H1 (cell line): ENCODE measurements at regions not wholly inside any gene's neighbourhood (a gene's known extent, or its start where the extent isn't known, plus 50 kb on each side); places are given as distances from the start of the nearest gene placed in this dataset.

Source experiments
- CTCF ChIA-PET: fragments of 300-600 bp; sonication (Branson Sonifier 250); formaldehyde crosslinking; loops from one replicate; lab custom pipeline; 2021; ENCODE audit not compliant: partially characterized antibody; lab: Charles Lee
- POLR2A ChIA-PET: fragments of 300-600 bp; sonication (Branson Sonifier 250); formaldehyde crosslinking; loops from one replicate; lab custom pipeline; 2021; ENCODE audit warnings: inconsistent platforms; ENCODE audit not compliant: partially characterized antibody; lab: Charles Lee
- DNase-seq, 2 experiments: peaks; one replicate each; pipeline versions ENCODE4 v3.0.0 to v3.0.0-alpha.2; 2010 to 2022; ENCODE audit warnings: low spot score in 2 of 2, low read depth in 1 of 2, mixed read lengths in 1 of 2
- FAIRE-seq: peaks from 2 replicates; lab custom pipeline; 2011; peaks lifted over from hg19 to GRCh38; lab: Jason Lieb, UNC
- H2AFZ ChIP-seq: 2 replicates; pipeline ENCODE4 v1.8.1; 2012; ENCODE audit warnings: low read length, inconsistent platforms
- H2AK5ac ChIP-seq: 2 replicates; pipeline ENCODE4 v1.6.1; 2013; ENCODE audit warnings: low read depth, low read length
- H2BK120ac ChIP-seq: replicated peaks from 2 replicates; pipeline ENCODE3; 2013; ENCODE audit warnings: low read depth, low read length, inconsistent platforms
- H2BK12ac ChIP-seq: 2 replicates; pipeline ENCODE4 v1.6.1; 2013; ENCODE audit warnings: low read depth, low read length
- H2BK15ac ChIP-seq: 2 replicates; pipeline ENCODE4 v1.6.1; 2013; ENCODE audit warnings: low read length
- H2BK20ac ChIP-seq: 2 replicates; pipeline ENCODE4 v1.6.1; 2013; ENCODE audit warnings: low read length
- H2BK5ac ChIP-seq: 2 replicates; pipeline ENCODE4 v1.6.1; 2013; ENCODE audit warnings: low read depth, low read length
- H3K14ac ChIP-seq: 2 replicates; pipeline ENCODE4 v1.6.1; 2013; ENCODE audit warnings: inconsistent platforms; ENCODE audit not compliant: insufficient read length
- H3K18ac ChIP-seq: 2 replicates; pipeline ENCODE4 v1.6.1; 2013; ENCODE audit warnings: low read length; ENCODE audit errors: extremely low read depth
- H3K23ac ChIP-seq: 2 replicates; pipeline ENCODE4 v1.6.1; 2013; ENCODE audit warnings: inconsistent platforms; ENCODE audit not compliant: insufficient read length
- H3K23me2 ChIP-seq: 2 replicates; pipeline ENCODE4 v1.6.1; 2013; ENCODE audit warnings: low read depth, low read length
- H3K27ac ChIP-seq: 2 replicates; pipeline ENCODE4 v1.6.1; 2011; ENCODE audit warnings: low read depth, low read length, inconsistent platforms
- H3K27me3 ChIP-seq, 4 experiments: replicated peaks in 1 of 4; 1 replicate in 1 of 4; 2 replicates in 3 of 4; pipeline versions ENCODE4 v1.6.1 to v1.8.1; 2011 to 2013; ENCODE audit warnings: low read length in 3 of 4, mild to moderate bottlenecking in 3 of 4, inconsistent platforms in 2 of 4, mixed read lengths in 2 of 4, moderate library complexity in 1 of 4; ENCODE audit not compliant: control insufficient read depth in 3 of 4, insufficient read depth in 3 of 4; ENCODE audit errors: extremely low read depth in 1 of 4
- H3K36me3 ChIP-seq, 4 experiments: 2 replicates each; pipeline versions ENCODE4 v1.6.1 to v1.8.1; 2011 to 2013; ENCODE audit warnings: mild to moderate bottlenecking in 4 of 4, low read length in 3 of 4, moderate library complexity in 2 of 4, control low read depth in 1 of 4, inconsistent platforms in 1 of 4; ENCODE audit not compliant: insufficient read depth in 4 of 4, control insufficient read depth in 2 of 4
- H3K4ac ChIP-seq: replicated peaks from 2 replicates; pipeline ENCODE3; 2013; ENCODE audit warnings: low read length, low read depth, mixed read lengths, inconsistent platforms; ENCODE audit not compliant: insufficient read length
- H3K4me1 ChIP-seq, 4 experiments: replicated peaks in 1 of 4; 1 replicate in 1 of 4; 2 replicates in 3 of 4; pipeline versions ENCODE4 v1.6.1 to v1.8.1; 2011 to 2013; ENCODE audit warnings: low read length in 3 of 4, inconsistent platforms in 2 of 4, mixed read lengths in 1 of 4; ENCODE audit not compliant: insufficient read depth in 4 of 4, control insufficient read depth in 3 of 4
- H3K4me2 ChIP-seq, 2 experiments: 2 replicates each; pipeline versions ENCODE4 v1.6.1 to v1.8.1; 2011 to 2013; ENCODE audit warnings: low read depth in 2 of 2, low read length in 2 of 2, control low read depth in 1 of 2, inconsistent platforms in 1 of 2, mild to moderate bottlenecking in 1 of 2; ENCODE audit not compliant: insufficient read depth in 1 of 2
- H3K4me3 ChIP-seq, 4 experiments: fragments of 200-600, 300-600 bp in 1 of 4; sonication (generic), shearing (Covaris generic), sonication (Bioruptor Twin) in 1 of 4; 2 replicates each; pipeline versions ENCODE4 v1.5.1 to v1.8.1; 2011 to 2016; ENCODE audit warnings: low read length in 4 of 4, low read depth in 3 of 4, control low read depth in 2 of 4, inconsistent platforms in 2 of 4, mild to moderate bottlenecking in 2 of 4, mixed read lengths in 1 of 4, moderate library complexity in 1 of 4; ENCODE audit not compliant: insufficient read depth in 2 of 4; ENCODE audit errors: extremely low read depth in 1 of 4
- H3K56ac ChIP-seq: replicated peaks from 2 replicates; pipeline ENCODE3; 2013; ENCODE audit warnings: low read depth, mild to moderate bottlenecking, mixed read lengths, low read length, inconsistent platforms; ENCODE audit not compliant: insufficient read length
- H3K79me1 ChIP-seq: 2 replicates; pipeline ENCODE4 v1.6.1; 2013; ENCODE audit warnings: low read depth, low read length, control low read depth
- H3K79me2 ChIP-seq, 2 experiments: 2 replicates each; pipeline versions ENCODE4 v1.6.1 to v1.8.1; 2012 to 2013; ENCODE audit warnings: low read length in 2 of 2, mild to moderate bottlenecking in 2 of 2, inconsistent platforms in 1 of 2; ENCODE audit not compliant: insufficient read depth in 2 of 2, control insufficient read depth in 1 of 2
- H3K9ac ChIP-seq, 4 experiments: replicated peaks in 1 of 4; 1 replicate in 1 of 4; 2 replicates in 3 of 4; pipeline versions ENCODE4 v1.6.1 to v1.8.1; 2011 to 2013; ENCODE audit warnings: low read depth in 3 of 4, low read length in 3 of 4, control low read depth in 2 of 4, mild to moderate bottlenecking in 2 of 4, moderate library complexity in 2 of 4, inconsistent platforms in 1 of 4; ENCODE audit errors: extremely low read depth in 1 of 4
- H3K9me3 ChIP-seq, 2 experiments: 2 replicates each; pipeline versions ENCODE4 v1.6.1 to v1.8.1; 2012 to 2013; ENCODE audit warnings: mild to moderate bottlenecking in 2 of 2, moderate library complexity in 2 of 2, control low read depth in 1 of 2, inconsistent platforms in 1 of 2, low read depth in 1 of 2, low read length in 1 of 2, mixed read lengths in 1 of 2; ENCODE audit not compliant: insufficient read depth in 2 of 2
- H4K20me1 ChIP-seq, 2 experiments: replicated peaks in 1 of 2; 2 replicates each; pipeline versions ENCODE3 to v1.8.1; 2011 to 2013; ENCODE audit warnings: inconsistent platforms in 2 of 2, low read length in 2 of 2, mild to moderate bottlenecking in 1 of 2; ENCODE audit not compliant: insufficient read depth in 2 of 2, control insufficient read depth in 1 of 2
- H4K5ac ChIP-seq: 2 replicates; pipeline ENCODE4 v1.6.1; 2013; ENCODE audit warnings: low read length, low read depth, mixed read lengths, inconsistent platforms; ENCODE audit not compliant: insufficient read length
- H4K8ac ChIP-seq: 2 replicates; pipeline ENCODE4 v1.8.0; 2013; ENCODE audit warnings: mild to moderate bottlenecking, moderate library complexity, low read length, inconsistent platforms; ENCODE audit not compliant: insufficient read depth; ENCODE audit errors: extremely low read depth
- H4K91ac ChIP-seq: replicated peaks from 2 replicates; pipeline ENCODE3; 2013; ENCODE audit warnings: low read length, mixed read lengths, inconsistent platforms; ENCODE audit not compliant: insufficient read length
- CBX5 ChIP-seq: fragments of 300-800, 300-1000 bp; sonication (generic); IDR thresholded peaks from 2 replicates; pipeline ENCODE4 v1.7.1; 2016; ENCODE audit warnings: antibody characterized with exemption, low read length, low read depth
- EZH2 ChIP-seq: fragments of 200-600 bp; sonication (generic); IDR thresholded peaks from 2 replicates; pipeline ENCODE4 v1.7.1; 2012; ENCODE audit warnings: low read depth, mild to moderate bottlenecking, moderate library complexity, low read length, inconsistent platforms; ENCODE audit not compliant: severe bottlenecking
- FOSL1 ChIP-seq: IDR thresholded peaks from 2 replicates; pipeline ENCODE4 v1.6.1; 2011; ENCODE audit warnings: mild to moderate bottlenecking, low read depth, low read length, moderate library complexity; ENCODE audit not compliant: insufficient read depth
- GTF2F1 ChIP-seq: IDR thresholded peaks from 2 replicates; pipeline ENCODE4 v1.6.1; 2012; ENCODE audit warnings: low read depth, low read length, improper control_type of control experiment, borderline replicate concordance
- KDM5A ChIP-seq: fragments of 200-600 bp; IDR thresholded peaks from 2 replicates; pipeline ENCODE4 v1.7.1; 2012; ENCODE audit warnings: mild to moderate bottlenecking, low read length, inconsistent platforms, mixed read lengths
- SIN3A ChIP-seq, 2 experiments: IDR thresholded peaks in 1 of 2; conservative IDR thresholded peaks in 1 of 2; 2 replicates each; pipeline ENCODE4 v1.6.1; 2011 to 2012; ENCODE audit warnings: low read length in 2 of 2, improper control_type of control experiment in 1 of 2, low read depth in 1 of 2, mild to moderate bottlenecking in 1 of 2
- SP4 ChIP-seq: IDR thresholded peaks from 2 replicates; pipeline ENCODE4 v1.6.1; 2012; ENCODE audit warnings: low read length, inconsistent platforms
- TCF12 ChIP-seq: IDR thresholded peaks from 2 replicates; pipeline ENCODE4 v1.6.1; 2011; ENCODE audit warnings: low read depth, mild to moderate bottlenecking, low read length
- WGBS, 2 experiments: shearing (Covaris generic) in 1 of 2; methylation state at CpG; one replicate each; pipeline versions ENCODE4 v1.1.6 to v1.1.7; 2013 to 2015; ENCODE audit warnings: low lambda C conversion rate in 2 of 2, mixed read lengths in 2 of 2, inconsistent platforms in 1 of 2, low coverage in 1 of 2, missing lambda C conversion rate in 1 of 2; ENCODE audit not compliant: insufficient replicate concordance in 2 of 2, insufficient coverage in 1 of 2, insufficient read length in 1 of 2; ENCODE audit errors: extremely low coverage in 1 of 2, missing lambda C conversion rate in 1 of 2; 5-methylcytosine and 5-hydroxymethylcytosine counted together

- H3K79me1 ChIP-seq = peaks cover 6% of the 10 kb centered on the region
- H3K18ac ChIP-seq = no peak overlapping the region
- no peak overlapping the region for H3K27ac ChIP-seq
- H3K27me3 ChIP-seq = no peaks in the 10 kb centered on the region
- H3K4me3 ChIP-seq = no peak overlapping the region
- H2AFZ ChIP-seq = no peak overlapping the region
- H3K4me2 ChIP-seq = no peak overlapping the region
- H2AK5ac ChIP-seq = no peak overlapping the region
- TF ChIP-seq EZH2 (no peak), GTF2F1 (no peak), FOSL1 (no peak), KDM5A (no peak), TCF12 (no peak), SIN3A (conservative IDR thresholded peaks at IDR 0.05 in 1 of 2, IDR thresholded peaks at IDR 0.05 in 1 of 2; ENCODE audit: low read depth in 1 of 2, low read length in 2 of 2) (no peak), CBX5 (no peak), SP4 (no peak)
- H2BK5ac ChIP-seq = no peak overlapping the region
- H3K23me2 ChIP-seq = no peaks in the 10 kb centered on the region
- H2BK12ac ChIP-seq = no peak overlapping the region
- H4K20me1 ChIP-seq = no peaks in the 10 kb centered on the region
- H3K36me3 ChIP-seq = peaks cover 0 to 8% (median 0%) of the 10 kb centered on the region in 4 experiments; a peak in 2 of 8 replicates
- no peak overlapping the region for H4K91ac ChIP-seq
- 77% methylated on average over 8 of the region's 8 CpGs; no CpG with 5 or more reads in 1 of the 2 experiments for WGBS, 2 experiments
- H3K9ac ChIP-seq = no peak overlapping the region
- CTCF ChIA-PET = interaction anchor here (0.9 kb wide), 1 partner anchor 21 kb away, joined by 3 read pairs; no protein-coding TSS in a partner anchor
- H2BK120ac ChIP-seq = no peak overlapping the region
- no peaks in the 10 kb centered on the region for H3K9me3 ChIP-seq
- no peak overlapping the region for H2BK15ac ChIP-seq
- no peak for DNase-seq
- H2BK20ac ChIP-seq = no peak overlapping the region
- peaks cover 0 to under 1% (median 0%) of the 10 kb centered on the region in 4 experiments; a peak in 1 of 7 replicates for H3K4me1 ChIP-seq
- H3K14ac ChIP-seq = no peak overlapping the region
- POLR2A ChIA-PET = no interaction called here
- H4K5ac ChIP-seq = no peak overlapping the region
- peaks cover 0 to 36% of the 10 kb centered on the region in 2 experiments; a peak in 2 of 4 replicates for H3K79me2 ChIP-seq
- H3K4ac ChIP-seq = no peak overlapping the region
- H3K56ac ChIP-seq = no peak overlapping the region
- no peak for FAIRE-seq
- H3K23ac ChIP-seq = no peak overlapping the region
- H4K8ac ChIP-seq = no peak overlapping the region
Observed at GRCh38 chr6:21914121-21914973, 320.8 kb downstream of the SOX4 start.
